GM03348 (cell line): ENCODE measurements at regions not wholly inside any gene's neighbourhood (a gene's known extent, or its start where the extent isn't known, plus 50 kb on each side); places are given as distances from the start of the nearest gene placed in this dataset.

Experiments
- DNase-seq: peaks from one replicate; pipeline ENCODE4 v3.0.0; 2012; ENCODE audit warnings: low spot score

DNA sequence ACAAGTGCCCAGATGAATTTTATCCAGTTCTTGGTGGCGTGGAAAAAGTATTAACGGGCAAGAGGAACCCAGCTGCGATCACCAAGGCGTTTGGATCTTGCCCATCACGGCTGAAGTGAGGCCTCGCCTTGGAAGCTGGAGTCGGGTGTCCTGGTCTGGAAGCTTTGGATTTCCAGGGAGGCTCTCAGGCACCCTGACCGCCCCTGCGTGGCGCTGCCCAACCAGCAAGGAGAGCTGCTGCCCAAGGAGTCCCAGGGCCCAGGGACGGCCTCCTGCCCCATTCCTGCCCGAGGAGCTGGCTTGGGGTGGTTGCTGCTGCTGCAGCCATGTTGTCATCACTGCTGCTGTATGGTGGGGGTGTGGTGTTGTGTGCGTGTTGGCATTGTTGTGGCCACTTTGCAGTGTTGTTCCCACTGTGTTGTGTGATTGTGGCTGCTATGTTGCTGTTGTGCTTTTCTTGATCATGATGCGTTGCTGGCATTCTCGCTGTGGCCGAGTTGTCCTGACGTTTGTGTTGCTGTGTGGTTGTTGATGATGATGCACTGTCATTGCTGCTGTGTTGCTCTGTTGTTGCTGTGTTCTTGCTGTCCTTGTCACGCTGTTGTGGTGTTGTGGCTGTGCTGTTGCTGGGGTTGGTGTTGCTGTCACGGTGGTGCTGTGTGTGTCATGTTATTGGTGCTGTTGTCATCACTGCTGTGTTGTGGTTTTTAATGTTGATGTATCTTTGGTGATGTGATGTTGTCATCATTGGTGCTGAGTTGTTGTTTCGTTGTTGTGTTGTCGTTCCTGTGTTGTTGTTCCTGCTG lies 318.8 kb downstream of the C16orf95 start:
- no peak for DNase-seq

DNA sequence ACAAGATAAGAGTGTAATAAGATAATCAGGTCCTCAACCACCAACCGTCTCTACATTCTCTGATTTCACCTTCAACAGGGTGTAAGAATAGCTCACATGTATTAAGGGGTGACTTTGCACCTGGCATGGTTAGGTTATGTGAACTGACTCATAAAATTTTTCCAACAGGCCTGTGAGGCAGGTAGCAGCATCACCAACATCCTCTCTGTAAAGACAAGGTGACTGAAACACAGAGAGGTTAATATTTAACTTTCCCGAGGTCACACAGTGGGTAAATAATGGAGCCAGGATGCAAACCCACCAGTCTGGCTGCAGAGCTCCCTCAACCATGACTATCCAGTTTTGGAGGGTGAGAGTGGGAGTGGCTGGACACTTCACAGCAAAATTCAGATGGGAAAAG lies 317.2 kb downstream of the C16orf95 start:
- no peak for DNase-seq

DNA sequence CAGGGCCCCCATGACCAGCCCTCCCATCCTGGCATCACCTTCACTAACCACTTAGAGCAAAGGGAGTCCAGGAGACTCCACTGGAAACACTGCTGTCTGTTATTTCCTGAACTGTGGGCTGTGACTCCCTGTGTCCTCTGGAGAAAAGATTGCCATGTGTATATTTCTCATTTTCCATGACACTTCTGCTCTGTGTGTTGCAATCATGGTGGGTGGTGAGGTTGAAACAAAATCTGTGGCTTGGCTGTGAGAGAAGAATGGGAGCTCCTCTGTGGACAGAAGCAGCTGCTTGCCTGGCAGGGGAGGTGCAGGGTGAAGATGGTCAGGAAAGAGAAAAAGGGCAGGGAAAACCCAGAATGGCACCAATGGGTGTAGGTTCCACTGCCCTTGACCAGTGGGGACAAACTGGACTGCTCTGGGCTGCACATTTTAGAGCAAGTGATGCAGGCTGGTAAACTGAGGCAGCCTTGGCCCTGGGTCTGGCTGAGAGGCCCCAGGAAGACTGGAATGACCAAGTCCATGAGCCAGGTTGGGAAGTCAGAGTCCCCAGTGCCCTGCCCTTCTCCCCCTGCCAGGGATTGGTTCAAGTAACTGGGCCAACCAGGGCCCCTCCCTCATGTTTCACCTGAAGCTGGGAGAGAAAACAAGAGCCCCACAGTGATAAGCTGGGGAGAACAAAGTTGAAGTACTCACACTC lies 314.3 kb downstream of the C16orf95 start:
- peak; percentile 64 for DNase-seq

DNA sequence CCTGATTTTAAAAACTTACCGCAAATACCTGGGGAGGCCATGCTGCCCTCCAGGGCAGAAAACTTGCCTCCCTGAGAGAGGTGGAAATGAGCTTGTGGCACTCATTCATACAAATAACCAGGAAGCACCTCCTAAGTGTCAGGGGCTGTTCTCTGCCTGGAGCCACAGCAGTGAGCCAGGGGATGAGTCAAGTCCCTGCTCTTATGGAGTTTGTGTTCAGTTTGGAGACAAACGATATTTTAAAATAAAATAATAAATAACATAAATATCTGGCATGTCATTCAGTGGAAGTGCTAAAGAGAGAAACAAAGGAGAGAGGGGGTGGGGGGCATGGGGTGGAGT lies 313.8 kb downstream of the C16orf95 start:
- no peak for DNase-seq

DNA sequence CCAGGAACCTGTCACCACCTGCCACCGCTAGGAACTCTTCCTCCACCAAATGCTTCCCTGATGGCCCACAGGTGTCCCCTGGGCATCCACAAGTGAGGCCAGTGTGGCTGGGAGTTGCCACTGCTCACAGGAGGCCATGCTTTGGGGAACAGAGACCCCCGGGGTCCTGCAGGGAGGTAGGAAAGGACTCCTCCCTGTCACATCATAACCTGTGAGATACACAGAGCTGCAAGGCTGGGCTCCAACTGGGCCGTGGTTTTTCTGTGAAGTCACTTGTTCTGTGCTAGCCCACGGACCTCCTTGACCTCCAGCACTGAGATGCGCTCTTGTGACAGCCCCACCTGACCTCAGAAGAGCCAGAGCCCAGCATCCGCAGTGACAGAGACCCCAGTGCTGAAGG lies 311.2 kb downstream of the C16orf95 start:
- no peak for DNase-seq

DNA sequence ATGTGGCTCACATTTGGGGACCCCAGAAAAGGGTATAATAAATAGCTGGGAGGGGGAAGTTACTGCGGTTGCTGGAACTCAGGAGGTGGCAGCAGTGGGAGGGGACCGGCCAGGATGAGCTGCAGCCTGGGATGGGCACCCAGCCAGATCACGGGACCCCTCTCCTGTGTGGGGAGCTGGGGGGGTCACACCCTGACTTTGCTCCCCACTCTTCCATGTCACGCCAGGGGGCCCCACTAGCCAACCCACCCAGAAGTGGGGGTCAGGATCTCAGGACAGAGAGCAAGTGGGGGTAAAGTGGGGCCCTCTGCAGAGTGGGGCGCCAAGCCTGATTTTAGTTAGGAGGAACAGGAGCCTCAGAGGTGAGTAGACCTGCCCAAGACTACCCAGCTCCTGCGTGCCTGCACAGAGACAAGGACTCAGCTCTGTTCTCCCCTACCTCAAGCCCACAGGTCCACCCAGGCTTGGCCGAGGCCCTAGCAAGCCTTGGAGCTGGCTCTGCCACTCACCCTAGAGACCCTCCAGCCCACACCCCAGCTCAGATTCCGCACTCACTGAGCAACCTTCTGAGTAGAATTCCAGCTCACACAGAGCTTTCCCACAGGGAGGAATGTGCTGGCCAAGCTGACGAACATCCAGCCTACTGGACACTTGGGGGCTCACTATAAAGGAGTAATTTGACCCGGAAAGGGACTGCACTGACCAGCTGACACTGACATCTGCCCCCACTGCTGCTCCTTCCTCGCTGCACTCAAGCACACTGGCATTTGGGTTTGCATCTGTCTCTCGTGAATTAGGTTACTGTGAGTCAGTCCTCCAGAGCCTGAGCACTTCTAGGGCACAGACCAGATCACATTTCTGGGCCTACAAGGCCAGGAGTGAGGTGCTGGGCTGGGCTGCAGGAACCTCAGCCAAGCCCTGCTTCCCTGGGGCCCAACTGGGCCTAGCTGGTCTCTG lies 310.1 kb downstream of the C16orf95 start:
- no peak for DNase-seq

DNA sequence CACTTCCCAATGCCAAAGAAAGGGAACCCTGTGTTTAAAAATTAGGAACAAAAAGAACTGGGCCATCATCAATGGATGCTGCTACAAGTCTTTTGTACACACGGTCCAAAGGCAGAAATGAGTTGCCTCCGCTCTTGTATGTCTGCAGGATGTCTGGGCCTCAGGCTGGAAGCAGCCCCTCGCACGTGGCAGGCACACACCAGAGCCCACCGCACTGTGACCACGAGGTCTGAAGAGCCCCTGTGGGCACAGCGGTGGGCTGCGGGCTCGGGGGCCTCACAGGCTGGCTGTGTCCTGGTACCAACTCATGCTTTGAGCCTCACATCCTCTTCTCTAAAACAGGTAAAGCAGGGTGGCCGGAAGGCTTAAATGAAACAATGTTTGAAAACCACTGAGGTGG lies 309.3 kb downstream of the C16orf95 start:
- no peak for DNase-seq

DNA sequence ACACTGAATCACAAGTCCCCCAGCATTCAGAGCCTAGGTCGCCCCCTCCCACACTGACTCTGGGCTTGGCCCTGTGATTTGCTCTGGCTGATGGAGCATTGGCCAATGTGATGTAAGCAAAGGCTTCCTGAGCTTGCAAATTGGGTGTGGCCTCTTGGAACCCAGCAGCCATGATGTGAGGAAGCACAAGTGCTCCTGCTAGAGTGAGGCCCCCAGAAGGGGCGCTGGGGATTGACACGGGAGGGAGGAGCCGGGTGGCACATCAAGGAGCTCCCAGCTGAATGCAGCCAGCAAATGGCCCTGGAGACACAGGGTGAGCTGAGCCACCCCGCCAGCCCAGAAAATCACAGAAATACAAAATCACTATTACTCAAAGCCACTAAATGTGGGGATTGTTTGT lies 308.5 kb downstream of the C16orf95 start:
- DNase-seq, result no peak

DNA sequence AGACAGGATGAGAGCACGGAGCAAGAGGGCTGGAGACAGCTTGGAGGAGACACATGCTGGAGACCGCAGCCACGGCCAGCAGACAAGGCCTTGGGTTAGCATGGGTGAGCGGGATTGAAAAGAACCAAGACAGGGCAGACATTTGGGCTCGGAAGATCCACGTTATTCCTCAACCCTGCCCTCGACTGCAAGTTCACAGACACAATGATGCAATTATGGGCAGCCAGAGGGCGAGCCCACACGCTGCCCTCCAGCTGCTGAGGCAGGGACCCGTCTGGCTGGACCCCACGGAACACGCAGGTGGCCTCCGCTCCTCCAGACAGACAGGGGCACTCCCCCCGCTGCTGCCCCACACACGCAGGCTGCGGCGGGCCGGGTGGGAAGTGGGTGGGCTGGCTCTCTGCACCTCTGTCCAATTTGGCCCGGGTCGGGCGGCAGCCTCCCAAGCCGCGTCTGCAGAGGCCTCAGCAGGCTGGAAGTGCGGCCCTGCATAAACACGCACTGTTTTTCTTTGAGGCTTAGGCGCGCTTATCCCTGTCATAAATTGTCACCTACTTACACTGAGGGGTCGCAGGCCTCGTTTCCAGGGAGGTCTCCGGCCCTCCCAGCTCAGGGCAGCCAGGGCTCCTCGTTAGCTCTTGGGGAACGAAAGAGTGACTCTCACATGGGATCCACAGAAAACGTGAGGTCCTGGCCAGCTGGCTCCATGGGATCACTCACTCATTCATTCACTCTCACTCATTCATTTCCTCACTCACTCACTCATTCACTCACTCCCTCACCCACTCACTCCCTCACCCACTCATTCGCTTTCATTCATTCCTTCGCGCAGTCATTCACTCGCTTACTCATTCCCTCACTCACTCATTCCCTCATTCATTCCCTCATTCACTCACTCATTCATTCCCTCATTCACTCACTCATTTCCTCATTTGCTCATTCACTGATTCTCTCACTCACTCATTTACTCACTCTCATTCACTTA lies 303.9 kb downstream of the C16orf95 start:
- no peak for DNase-seq

DNA sequence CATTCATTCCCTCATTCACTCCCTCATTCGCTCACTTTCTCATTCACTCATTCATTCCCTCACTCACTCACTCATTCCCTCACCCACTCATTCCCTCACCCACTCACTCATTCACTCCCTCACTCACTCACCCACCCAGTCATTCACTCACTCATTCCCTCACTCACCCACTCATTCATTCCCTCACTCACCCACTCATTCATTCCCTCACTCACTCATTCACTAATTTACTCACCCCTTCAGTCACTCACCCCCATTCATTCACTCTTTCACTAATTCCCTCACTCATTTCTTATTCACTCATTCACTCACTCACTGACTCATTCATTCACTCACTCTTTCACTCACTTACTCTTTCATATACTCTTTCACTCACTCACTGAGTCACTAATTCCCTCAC lies 303.1 kb downstream of the C16orf95 start:
- no peak for DNase-seq

DNA sequence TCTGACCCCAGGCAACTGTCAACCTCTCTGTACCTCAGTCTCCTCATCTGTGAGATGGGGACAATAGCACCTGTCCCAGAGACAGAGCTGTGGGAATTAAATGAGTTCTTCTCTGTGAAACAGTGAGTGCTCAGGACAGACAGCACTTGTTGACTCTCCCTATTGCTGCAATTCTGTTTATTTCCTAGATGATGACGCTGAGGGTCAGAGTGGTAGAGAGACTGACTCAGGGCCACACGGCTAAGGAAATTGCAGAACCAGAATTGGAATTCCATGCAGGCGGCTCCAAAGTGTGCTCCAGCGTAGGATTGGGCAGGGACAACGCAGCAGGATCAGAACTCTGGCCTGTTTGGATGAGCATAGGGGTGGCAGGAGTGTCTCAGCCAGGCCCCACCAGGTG lies 302.2 kb downstream of the C16orf95 start:
- no peak for DNase-seq

DNA sequence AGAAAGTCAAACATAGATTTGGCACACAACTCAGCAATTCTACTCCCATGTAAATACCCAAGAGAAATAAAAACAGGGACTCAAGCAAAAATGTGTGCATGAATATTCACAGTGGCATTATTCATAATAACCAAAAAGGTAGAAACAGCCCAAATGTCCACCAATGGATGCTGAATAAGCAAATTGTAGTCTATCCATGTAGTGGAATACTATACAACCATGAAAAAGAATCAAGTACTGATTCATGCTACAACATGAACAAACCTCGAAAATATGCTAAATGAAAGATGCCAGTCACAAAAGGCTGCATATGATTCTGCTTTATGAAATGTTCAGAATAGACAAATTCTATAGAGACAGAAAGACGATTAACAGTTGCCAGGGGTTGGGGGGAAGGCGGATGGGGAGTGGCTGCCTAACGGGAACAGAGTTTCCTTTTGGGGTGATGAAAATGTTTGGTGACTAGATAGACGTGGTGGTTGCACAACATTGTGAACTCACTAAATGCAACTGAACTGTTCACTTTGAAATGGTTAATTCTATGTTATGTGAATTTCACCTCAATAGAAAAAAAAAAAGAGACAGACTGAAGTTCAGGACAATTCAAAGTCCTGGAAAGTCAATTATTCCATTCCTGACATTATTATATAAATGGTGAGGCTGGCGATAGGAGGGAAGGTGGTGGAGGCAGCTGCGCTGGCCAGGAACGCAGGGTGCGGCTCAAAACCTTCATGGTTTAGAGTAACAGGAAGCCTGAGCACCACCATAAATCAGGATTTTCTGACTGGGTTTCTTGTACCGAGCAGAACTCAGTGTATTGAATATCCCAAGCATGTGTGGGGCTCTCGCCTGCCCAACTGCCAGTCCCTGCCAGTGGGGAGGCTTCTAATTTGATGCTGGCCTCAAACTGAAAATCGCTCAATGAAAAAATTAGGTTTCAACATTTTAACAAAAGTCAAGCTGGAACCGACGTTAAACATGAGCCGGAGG lies 300.9 kb downstream of the C16orf95 start:
- no peak for DNase-seq

DNA sequence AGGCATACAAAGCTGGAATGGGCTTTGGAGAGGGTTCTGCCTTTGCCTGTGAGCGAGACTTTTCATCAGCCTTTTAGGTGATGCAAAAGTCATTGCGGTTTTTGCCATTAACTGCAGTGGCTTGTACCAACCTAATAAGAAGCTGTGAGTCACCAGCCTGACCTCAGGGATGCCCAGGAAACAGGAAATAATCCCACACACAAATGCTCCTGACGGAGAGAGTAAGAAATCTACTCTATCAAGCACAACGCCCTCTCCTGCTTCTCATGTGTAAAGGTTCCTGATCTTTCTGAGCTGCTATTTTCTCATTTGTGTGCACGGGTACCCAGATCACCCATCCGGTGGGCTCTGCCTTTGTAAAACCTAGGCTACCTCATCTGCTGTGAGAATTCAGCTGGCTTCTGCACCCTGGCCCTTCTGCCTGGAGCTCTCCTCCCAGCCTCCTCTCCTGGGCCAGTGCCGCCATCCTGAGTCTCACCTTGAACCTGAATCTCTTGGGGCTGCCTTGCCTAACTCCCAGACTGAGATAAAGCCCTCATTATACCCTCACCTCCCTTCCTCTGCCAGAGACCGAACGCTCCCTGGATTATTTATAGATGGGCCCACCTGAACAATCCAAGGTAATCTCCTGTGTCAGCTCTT lies 299.7 kb downstream of the C16orf95 start:
- peak; percentile 51 for DNase-seq

DNA sequence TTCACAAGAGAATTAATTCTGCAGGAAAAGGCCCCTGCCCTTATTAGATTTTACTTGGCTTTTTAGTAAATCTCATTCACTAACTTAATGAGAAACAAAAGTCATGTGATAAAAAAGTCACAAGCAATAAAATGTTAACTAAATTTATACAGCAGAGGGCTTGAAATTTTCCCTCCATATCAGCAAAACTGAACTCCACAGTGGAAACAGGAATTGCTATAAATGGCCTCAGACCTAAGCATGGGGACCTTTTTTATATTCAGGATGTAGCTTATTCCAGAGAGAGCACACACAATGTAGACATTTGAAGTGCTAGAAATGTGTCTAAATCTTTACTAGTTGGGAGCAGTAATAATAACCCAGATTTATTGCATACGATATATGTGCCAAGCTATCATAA lies 291.5 kb downstream of the C16orf95 start:
- no peak for DNase-seq

DNA sequence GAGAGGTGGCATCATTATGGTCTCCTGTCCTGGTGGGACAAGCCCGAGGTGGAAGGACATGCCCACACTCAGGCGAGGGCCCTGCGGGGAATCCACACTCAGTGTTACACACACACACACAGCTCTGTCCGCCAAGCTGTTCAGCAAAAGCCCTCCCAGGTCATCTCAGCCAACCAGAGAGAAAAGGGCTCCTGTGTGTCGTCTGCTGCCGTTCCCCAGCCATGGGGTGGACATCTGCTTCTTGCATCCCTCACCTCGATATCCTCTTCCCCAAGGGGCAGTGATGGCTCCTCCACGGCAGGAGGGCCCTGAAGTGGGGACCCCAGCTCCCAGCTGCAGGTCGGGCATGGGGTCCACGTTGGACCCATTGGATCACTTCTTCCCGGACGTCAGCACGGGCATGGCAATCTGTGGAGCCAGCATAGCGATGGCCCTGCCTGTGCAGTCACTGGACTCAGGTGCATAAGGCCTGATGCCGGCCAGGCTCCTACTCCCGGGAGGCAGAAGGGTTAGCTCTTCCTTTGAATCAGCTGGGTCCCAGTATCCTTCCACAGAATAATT lies 290.1 kb downstream of the C16orf95 start:
- no peak for DNase-seq

DNA sequence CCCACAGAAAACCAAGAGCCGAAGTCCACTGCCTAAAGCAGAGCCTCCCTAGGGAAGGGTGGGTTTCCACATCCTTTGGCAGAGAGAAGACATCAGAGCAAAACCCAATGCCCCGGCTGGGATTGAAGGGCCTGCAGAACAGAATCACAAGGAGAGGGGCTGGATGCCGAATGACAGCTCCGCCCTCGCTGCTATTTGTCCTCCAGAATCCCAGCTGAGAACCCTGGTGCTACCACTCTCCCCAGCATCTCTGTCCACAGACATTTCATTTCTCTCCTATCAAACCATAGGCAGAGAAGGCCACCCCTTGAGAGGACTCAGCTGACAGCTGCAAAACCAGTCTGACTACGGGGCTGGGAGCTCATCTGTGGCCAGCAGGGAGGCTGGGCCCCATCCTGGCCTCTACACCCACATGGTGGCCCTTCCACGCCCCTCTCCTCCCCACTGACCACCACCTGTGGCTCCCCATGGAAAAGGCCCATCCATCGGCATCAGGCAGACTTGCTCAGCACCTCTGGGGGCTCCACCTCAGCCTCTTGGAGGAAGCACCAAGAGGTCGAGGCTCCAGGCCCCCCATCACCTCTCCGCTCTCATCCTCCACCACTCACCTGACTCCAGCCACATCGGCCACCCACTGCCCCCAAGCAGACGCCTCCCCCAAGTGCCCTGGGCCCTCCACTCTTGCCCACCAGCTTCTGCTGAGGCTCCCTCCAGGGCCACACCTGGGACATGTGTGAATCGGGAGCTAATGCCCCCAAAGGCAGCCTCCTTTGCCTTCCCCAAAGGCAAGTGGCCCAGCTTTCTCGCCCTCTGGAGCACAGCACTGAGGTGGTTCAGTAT lies 288.5 kb downstream of the C16orf95 start:
- DNase-seq, result no peak

DNA sequence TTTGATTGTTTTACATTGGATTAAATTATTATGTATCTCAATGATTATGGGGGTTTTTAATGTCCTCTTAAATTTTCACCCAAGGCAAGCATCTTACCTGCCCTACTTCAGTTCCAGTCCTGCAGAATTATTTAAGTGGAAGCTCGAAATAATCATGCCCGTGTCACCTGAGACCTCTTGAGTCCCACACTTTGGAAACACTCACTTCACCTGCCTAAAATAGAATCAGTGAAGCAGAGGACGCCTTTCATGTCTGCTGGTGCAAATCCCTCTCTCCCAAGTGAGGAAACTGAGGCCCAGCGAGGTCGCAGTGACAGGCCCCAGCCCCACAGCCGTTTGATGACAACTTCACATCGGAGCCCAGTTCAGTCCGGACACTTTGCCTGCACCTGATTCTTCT lies 284.6 kb downstream of the C16orf95 start:
- no peak for DNase-seq

DNA sequence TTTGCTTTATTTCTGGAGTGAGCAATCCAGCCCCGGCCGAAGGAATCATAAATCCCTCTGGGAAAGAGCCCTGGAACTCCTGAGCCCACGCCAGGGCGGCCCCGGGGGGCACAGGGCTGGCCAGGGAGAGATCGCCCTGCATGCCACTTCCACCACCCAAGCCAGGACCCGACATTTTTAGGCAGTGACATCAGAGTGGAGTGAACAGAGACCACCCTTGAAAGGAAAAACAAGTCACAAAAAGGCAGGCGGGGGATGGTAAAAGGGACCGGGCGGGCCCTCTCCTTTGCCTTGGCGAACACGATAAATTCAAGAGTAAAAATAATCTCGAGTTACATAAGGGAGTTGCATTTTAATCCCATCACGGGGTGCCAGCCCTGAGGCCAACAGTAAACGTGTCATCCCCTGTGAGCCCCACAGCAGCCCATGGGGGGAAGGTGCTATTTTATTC lies 284.1 kb downstream of the C16orf95 start:
- no peak for DNase-seq
